Transverse colon (tissue), 3 donors: ENCODE measurements at regions not wholly inside any gene's neighbourhood (a gene's known extent, or its start where the extent isn't known, plus 50 kb on each side); places are given as distances from the start of the nearest gene placed in this dataset.

Experiments used
- CTCF ChIP-seq, 5 experiments: fragments of 200-600 bp in 3 of 5; fragments of 450-650 bp in 2 of 5; sonication (generic) in 3 of 5; IDR thresholded peaks; 1 replicate in 2 of 5; 2 replicates in 3 of 5; pipeline ENCODE4 v1.5.1; 2016 to 2017; ENCODE audit warnings: antibody characterized with exemption in 5 of 5, inconsistent platforms in 3 of 5, mild to moderate bottlenecking in 2 of 5, moderate library complexity in 1 of 5
- POLR2A ChIP-seq: fragments of 450-650 bp; IDR thresholded peaks from one replicate; pipeline ENCODE4 v1.6.1; 2016; ENCODE audit warnings: antibody characterized with exemption, mild to moderate bottlenecking, moderate library complexity

DNA sequence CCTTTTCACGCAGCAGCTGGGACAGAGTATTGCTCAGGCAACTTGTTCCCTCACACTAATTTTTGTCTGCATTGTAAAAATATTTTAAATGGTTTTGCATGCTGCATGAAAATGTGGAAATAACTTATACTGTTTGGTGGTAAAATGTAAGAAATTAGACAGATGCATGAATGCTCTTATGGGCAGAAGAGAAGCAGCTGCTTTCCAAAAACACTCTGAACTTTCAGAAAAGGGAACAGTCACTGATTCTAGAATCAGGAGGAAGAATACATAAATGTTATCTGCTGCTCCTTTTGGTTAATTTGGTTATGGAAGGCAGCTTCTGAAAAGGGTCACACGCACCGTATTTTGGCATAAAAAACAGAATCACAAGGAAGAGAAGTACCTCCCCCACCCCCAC is 87.0 kb upstream of the RUNX1 start:
- TF ChIP-seq CTCF (IDR thresholded peaks at IDR 0.05), result no peak
- TF ChIP-seq POLR2A, result no peak
